GM21515 (cell line): ENCODE measurements at regions not wholly inside any gene's neighbourhood (a gene's known extent, or its start where the extent isn't known, plus 50 kb on each side); places are given as distances from the start of the nearest gene placed in this dataset.
"Not testable (repeated sequence)": the region's sequence is repeated elsewhere in the genome, so short reads cannot be mapped to it uniquely, and the experiment has no call there.

Source experiments
- ATAC-seq: cut with Tn5 transposase; IDR thresholded peaks from one replicate; pipeline ENCODE4 v1.9.1; 2021; ENCODE audit not compliant: unreplicated experiment

GRCh38 chr5:17816944-17817343 lies 182.7 kb downstream of the TAF11L14 start:
- ATAC-seq: no peak

GRCh38 chr5:17817990-17818389 lies 183.7 kb downstream of the TAF11L14 start:
- no peak for ATAC-seq

GRCh38 chr5:17819783-17820182 lies 185.5 kb downstream of the TAF11L14 start:
- no peak for ATAC-seq

- ATAC-seq: no peak
Observed at GRCh38 chr5:17828681-17829080, 194.4 kb downstream of the TAF11L14 start.

- ATAC-seq: no peak
Observed at GRCh38 chr5:17829456-17829855, 195.2 kb downstream of the TAF11L14 start.

GRCh38 chr5:17831279-17831678 lies 197.0 kb downstream of the TAF11L14 start:
- no peak for ATAC-seq

- no peak for ATAC-seq
Observed at GRCh38 chr5:17832949-17833745, 198.9 kb downstream of the TAF11L14 start.

GRCh38 chr5:17837757-17838156 lies 203.5 kb downstream of the TAF11L14 start:
- no peak for ATAC-seq

GRCh38 chr5:17838469-17838868 lies 204.2 kb downstream of the TAF11L14 start:
- no peak for ATAC-seq

- no peak for ATAC-seq
Observed at GRCh38 chr5:17839848-17840247, 205.6 kb downstream of the TAF11L14 start.

- ATAC-seq: no peak
Observed at GRCh38 chr5:17846496-17846895, 212.2 kb downstream of the TAF11L14 start.

- ATAC-seq: no peak
Observed at GRCh38 chr5:17847286-17847685, 213.0 kb downstream of the TAF11L14 start.

GRCh38 chr5:17852111-17852510 lies 217.9 kb downstream of the TAF11L14 start:
- ATAC-seq: no peak

- no peak for ATAC-seq
Observed at GRCh38 chr5:17852740-17853139, 218.5 kb downstream of the TAF11L14 start.

GRCh38 chr5:17854901-17855300 lies 220.6 kb downstream of the TAF11L14 start:
- no peak for ATAC-seq

- no peak for ATAC-seq
Observed at GRCh38 chr5:17860660-17861315, 226.5 kb downstream of the TAF11L14 start.

GRCh38 chr5:17864903-17865302 lies 230.6 kb downstream of the TAF11L14 start:
- not testable (repeated sequence) for ATAC-seq

- ATAC-seq: not testable (repeated sequence)
Observed at GRCh38 chr5:17865966-17866365, 231.7 kb downstream of the TAF11L14 start.

- ATAC-seq: no peak
Observed at GRCh38 chr5:17872204-17872603, 237.9 kb downstream of the TAF11L14 start.

- no peak for ATAC-seq
Observed at GRCh38 chr5:17878541-17878940, 244.3 kb downstream of the TAF11L14 start.

GRCh38 chr5:17879276-17879675 lies 245.0 kb downstream of the TAF11L14 start:
- ATAC-seq: no peak

GRCh38 chr5:17880869-17881268 lies 246.6 kb downstream of the TAF11L14 start:
- ATAC-seq: no peak
